CD4-positive, alpha-beta T cell treated with Interferon alpha-2 for 1 hour (primary cell): ENCODE measurements at regions not wholly inside any gene's neighbourhood (a gene's known extent, or its start where the extent isn't known, plus 50 kb on each side); places are given as distances from the start of the nearest gene placed in this dataset.

Experiments used
- DNase-seq, 2 donors: peaks; one replicate each; pipeline ENCODE4 v3.0.0-alpha.2; 2020 to 2022

- DNase-seq: no peak
Observed at GRCh38 chr9:1269533-1270315, 219.6 kb downstream of the DMRT2 start.

DNA sequence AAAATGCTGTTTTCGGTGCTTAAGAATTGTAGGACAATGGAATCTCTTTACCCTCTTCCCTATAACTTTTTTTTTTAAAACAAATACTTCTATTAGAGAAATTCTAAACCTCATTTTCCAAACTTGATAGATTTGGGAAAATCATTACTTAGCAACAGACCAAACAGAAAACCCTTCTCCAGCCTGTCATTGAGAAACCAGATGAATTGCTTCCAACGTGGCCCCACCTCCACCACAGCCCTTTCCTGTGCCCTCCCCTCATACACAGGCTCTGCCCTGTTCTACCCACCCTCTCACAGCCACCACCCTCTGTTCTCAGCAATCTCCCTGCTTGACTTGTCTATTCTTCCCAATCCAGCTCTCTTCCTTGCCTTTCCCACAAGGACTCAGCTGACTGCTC, 221.2 kb downstream of the DMRT2 start:
- no peak for DNase-seq

DNA sequence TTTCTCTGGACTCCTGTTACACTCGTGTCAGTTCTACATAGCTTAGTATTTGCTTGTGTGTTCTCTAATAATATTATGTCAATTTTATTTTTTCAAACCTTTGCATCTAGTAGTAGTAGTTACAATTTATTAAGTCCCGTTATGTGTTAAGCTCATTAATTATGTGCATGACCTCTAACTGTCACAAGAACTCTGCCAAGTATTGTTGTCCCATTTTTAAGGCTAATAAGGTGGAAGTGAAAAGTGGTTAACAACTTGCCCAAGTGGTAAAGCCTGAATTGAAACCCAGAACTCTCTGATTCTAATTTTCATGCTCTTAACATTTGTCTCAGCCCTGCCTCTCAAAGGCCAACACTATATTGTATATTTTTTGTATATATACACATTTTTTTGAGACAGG, 221.6 kb downstream of the DMRT2 start:
- no peak for DNase-seq

- no peak for DNase-seq
Observed at GRCh38 chr9:1272488-1272887, 222.3 kb downstream of the DMRT2 start.

- DNase-seq: no peak
Observed at GRCh38 chr9:1273859-1274258, 223.7 kb downstream of the DMRT2 start.

- no peak for DNase-seq
Observed at GRCh38 chr9:1274334-1274733, 224.2 kb downstream of the DMRT2 start.

DNA sequence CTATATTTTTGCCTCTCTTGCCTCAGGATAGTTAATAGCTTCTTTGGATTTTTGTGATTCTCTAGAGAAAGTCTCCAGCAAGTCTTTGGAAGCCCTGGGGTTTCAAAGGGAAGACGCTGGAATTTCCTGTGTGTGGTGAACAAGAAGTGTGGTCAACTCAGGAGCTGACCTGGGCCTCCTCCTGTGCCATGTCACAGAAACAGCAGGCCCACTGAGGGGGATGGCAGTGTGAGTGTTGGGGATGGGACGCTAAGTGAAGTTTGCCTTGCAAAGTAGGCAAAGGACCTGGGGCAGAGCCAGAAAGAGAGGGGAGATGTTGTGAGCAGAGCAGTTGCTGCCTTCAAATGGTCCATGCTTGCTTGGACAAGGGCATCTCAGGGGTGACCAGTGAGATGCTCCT, 226.3 kb downstream of the DMRT2 start:
- DNase-seq: no peak

GRCh38 chr9:1284727-1285126, 234.6 kb downstream of the DMRT2 start:
- no peak for DNase-seq

DNA sequence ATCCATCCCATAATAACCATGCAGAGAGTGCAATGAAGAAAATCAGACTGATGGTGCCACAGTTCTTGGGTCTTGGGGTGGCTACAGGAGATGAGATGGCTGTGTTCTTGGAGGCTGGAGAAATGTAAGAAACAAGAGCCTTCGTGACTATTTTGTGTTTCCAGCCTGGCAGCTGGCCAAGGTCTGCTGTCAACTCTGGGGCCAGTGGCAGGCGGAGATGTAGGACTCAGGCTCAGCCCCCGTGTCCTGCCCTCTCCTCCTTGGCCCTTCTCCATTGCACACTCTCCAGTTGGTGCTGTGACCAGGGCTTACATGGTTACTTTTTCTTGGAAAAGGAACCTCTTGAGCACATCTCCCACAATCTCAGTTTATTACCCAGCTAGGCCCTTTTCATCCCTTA, 235.4 kb downstream of the DMRT2 start:
- DNase-seq: no peak

DNA sequence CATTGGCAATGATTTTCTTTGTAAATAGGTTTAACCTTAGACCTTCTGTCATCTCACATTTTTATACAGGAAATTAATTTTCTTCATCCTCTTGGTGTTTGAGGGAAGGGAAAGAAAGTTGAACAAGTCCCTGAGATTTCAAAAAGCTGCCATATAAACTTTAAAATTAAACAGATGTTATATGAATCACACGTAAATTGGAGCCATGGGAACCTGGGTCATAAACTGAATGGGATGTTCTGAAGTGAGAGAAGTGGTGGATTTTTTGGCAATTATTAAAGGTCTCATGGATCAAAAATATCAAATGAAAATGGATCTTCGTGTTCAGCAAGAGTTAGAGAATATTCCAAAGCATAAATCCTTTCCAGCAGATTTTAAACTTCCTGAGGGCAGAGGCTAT, 242.2 kb downstream of the DMRT2 start:
- DNase-seq: no peak

DNA sequence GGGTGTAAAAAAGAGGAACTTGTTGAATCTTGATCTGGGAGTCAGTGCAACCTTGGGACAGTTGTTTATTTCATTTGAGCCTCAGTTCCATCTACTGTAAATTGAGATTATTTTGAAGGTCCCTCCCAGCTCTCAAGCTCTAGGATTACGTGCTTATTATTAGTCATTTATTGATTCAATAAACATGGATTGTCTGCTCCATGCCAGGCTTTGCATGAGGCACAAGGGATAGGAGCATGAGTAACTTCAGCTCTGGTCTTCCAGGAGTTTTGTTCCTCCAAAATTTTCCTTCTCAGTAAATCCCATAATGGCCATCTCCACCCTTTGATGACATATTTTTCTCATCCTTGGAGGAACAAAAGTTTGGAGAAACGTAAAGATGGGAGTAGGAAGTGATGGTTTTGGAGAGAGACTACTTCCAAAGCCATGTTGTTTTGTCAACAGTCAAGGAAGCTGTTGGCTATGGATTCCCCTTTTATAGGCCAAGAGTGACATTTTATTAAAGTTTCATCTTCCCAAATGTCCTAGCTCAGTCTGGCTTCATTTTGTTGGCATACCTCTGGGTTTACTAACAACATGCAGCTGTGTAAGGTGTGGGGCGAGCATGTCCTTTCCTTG, 244.6 kb downstream of the DMRT2 start:
- DNase-seq: no peak

GRCh38 chr9:1296331-1296730, 246.2 kb downstream of the DMRT2 start:
- no peak for DNase-seq

- no peak for DNase-seq
Observed at GRCh38 chr9:1298046-1298445, 247.9 kb downstream of the DMRT2 start.

DNA sequence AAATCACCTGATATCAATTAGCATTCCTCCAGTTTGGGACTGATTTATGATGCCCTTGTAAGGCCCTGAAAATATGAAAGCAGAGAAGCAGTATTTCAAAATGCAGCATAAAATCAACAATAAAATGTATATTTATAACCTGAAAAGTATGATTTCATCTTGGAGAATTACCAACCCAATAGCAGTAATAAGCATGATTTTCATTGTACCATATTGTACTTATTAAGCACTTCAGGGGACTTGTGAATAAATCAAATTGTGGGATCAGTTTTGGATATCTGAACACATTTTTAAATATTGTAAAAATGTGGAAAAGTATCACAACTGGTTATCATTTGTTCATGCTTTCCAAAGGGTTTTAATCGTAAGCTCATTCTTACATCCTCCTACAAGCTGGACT, 250.8 kb downstream of the DMRT2 start:
- DNase-seq: no peak

DNA sequence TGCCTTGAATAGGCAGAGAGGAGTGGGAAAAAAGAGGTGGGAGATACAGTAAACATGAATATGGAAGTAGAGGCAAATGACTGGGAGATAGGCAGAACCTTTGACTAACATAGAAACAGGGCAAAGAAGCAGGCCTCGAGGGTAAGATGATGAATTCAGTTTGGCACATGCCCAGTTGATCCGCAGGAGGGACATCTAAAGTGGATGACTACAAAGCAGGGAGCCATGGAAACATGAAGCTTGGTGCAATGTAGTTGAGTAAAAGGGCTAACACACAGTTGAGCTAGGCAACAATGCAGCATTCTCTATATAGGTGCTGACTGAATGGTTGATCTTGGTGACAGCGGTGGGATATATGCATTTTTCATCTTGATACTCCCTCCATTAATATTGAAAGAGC, 253.8 kb downstream of the DMRT2 start:
- no peak for DNase-seq

DNA sequence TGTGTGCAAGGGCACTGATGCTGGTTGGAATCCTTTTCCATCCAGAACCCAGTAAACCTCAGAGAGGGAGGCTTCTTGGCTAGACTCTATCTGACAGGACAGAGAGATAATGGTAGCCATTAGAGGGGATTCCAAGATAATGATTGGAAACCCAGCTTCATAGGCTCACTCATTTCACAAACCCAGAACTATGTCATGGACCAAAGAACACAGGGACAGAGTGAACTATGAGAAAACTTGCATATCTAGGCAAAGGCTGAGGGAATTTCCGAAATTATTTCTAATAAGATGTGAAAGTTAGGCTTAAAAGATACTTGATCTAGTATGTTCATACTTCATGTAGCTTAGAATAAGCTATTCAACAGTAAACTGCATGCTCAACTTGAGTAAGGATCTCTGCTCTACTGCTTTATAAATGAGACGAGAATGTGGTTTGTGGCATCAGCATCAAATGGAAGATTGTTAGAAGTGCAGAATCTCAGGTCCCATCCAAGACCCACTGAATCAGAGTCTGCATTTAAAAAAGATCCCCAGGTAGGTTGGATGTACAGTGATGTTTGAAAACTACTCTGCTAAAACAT, 261.4 kb downstream of the DMRT2 start:
- DNase-seq: no peak

DNA sequence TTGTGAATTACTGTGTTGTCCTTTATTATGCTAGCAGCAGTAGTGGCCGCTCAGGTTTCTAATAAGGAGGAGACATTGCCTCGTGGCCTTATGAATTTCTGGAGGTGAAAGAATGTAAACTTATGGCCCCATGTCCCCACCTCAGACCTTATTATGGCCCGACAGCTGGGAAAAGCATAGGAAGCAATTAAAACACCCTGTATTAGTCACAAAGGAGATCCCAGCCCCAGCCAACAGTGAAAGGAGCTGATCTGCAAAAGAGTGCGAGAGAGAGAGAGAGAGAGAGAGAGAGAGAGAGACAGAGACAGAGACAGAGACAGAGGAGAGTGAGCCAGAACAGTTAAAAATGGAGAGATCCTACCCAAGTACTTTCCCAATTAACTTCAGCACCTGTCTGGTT, 269.3 kb downstream of the DMRT2 start:
- DNase-seq: no peak

- DNase-seq: no peak
Observed at GRCh38 chr9:1320051-1320557, 269.9 kb downstream of the DMRT2 start.

GRCh38 chr9:1320607-1321195, 270.5 kb downstream of the DMRT2 start:
- DNase-seq: no peak

DNA sequence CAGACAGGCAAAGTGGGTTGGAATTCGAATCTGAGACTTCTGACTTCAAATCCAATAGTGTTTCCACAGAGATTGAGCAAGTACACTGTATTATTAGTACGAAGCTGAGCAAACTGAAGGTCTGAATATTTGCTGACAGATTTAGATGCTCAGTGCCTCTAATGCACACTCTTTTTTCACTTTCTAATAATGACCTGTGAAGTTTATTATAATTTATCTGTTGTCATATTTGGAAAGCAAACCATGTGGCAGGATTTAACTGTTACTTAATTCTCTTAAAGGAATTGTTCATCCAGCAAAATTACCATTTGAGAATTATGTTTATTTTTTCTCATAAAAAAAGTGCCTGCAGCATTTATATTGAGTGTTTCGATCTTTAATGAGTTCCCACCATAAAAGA, 277.3 kb downstream of the DMRT2 start:
- no peak for DNase-seq

DNA sequence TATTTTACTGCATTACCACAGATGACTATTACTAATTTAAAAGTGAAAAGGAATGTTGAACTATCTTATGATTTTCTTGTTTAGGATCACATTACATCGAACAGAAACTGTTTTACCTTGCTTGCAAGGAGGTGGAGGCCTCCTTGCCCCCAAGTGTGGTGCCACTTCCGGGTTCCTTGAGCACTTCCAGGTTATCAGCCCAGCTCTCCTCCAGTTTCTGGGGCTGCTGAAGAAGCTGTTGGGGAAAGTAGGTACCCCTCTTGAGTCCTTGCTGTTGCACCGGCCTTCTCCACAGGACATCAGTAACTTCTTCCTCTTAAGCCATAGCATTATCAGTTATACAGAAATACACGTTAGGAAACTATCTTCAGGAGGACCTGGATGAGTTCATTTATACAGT, 278.2 kb downstream of the DMRT2 start:
- DNase-seq: no peak

- no peak for DNase-seq
Observed at GRCh38 chr9:1331546-1332038, 281.4 kb downstream of the DMRT2 start.

- DNase-seq: no peak
Observed at GRCh38 chr9:1332156-1332555, 282.0 kb downstream of the DMRT2 start.

- DNase-seq: no peak
Observed at GRCh38 chr9:1335174-1335573, 285.0 kb downstream of the DMRT2 start.
